HG03558 (cell line): ENCODE measurements at regions not wholly inside any gene's neighbourhood (a gene's known extent, or its start where the extent isn't known, plus 50 kb on each side); places are given as distances from the start of the nearest gene placed in this dataset.

Source experiments
- ATAC-seq: cut with Tn5 transposase; IDR thresholded peaks from one replicate; pipeline ENCODE4 v1.9.1; 2021; ENCODE audit warnings: moderate number of reproducible peaks; ENCODE audit not compliant: unreplicated experiment; ENCODE audit errors: extremely low read depth

DNA sequence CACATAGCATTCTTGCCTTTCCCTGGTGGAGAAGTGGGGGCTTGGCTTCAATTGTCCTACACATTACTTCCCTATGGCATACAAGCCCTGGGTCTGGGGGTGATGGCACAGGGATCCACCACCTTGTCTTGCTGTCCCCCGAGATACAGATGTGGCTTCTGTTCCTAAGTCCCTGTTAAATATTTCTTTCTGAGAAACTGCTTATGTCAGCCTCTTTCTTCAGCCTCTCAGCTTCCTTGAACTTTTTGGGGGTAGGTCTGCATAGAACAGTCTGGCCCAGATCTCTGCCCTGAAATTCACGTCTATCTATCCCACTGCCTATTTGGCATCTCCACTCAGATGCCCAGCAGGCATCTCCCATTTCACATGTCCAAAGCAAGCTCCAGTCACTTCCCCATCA is 177.4 kb downstream of the SCP2D1 start:
- ATAC-seq = no peak

- no peak for ATAC-seq
Measured at GRCh38 chr20:18992418-18992817, 178.8 kb downstream of the SCP2D1 start.

DNA sequence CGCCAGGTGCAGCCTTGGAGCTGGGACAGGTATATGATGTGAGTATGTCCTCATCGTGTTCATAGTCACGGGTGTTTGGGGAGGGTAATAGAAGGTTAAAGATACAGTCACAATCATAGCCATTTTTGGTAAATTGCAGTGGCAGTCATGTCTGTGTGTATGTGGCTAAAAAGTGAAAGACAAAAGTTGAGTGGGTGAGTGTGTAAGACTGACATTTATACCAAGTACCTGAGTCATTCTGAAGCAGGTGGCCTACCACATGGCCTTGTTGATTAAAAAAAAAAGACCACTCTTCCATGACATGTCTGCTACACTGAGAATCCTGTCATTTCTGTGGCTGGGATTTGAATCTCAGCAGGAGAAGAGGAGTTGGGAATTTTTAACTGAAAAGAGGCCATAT is 181.9 kb downstream of the SCP2D1 start:
- ATAC-seq = no peak

DNA sequence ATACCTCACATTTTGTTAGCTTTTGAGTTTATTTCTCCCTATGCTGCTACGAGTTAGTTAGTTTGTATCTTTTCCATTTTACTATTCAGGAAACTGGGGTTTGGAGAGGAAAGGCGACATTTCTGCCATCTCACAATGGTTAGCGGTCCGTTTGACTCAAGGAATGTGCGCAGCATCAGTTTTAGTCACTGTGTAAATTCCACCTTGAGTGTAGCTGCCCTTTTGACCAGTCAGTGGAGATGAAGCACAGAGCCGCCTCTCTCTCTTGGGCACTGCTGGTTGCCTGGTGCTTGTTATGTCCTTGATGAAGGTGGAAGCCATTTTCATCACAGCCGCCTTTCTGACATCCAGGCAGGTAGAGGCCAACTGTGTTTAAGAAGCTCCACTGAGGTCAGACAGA is 185.5 kb downstream of the SCP2D1 start:
- ATAC-seq = no peak

DNA sequence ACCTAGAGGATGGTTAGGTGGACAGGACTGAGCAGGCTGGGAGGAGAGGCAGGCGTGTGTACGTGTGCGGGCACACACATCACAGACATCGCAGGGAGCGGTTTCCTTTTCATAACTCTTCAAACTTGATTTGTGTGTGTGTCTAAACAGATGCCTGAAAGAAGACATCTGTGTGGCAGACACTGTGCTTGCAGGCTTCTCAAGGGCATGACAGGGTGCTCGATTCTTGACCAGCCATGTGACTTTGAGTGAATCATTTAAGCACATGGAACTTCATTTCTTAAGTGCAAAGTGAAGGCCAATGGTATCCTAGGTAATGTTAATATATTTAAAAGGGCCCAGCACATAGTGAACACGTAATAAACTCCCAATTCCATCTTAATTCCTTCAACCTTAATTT is 186.5 kb downstream of the SCP2D1 start:
- no peak for ATAC-seq

- no peak for ATAC-seq
Measured at GRCh38 chr20:19001177-19001576, 187.6 kb downstream of the SCP2D1 start.

DNA sequence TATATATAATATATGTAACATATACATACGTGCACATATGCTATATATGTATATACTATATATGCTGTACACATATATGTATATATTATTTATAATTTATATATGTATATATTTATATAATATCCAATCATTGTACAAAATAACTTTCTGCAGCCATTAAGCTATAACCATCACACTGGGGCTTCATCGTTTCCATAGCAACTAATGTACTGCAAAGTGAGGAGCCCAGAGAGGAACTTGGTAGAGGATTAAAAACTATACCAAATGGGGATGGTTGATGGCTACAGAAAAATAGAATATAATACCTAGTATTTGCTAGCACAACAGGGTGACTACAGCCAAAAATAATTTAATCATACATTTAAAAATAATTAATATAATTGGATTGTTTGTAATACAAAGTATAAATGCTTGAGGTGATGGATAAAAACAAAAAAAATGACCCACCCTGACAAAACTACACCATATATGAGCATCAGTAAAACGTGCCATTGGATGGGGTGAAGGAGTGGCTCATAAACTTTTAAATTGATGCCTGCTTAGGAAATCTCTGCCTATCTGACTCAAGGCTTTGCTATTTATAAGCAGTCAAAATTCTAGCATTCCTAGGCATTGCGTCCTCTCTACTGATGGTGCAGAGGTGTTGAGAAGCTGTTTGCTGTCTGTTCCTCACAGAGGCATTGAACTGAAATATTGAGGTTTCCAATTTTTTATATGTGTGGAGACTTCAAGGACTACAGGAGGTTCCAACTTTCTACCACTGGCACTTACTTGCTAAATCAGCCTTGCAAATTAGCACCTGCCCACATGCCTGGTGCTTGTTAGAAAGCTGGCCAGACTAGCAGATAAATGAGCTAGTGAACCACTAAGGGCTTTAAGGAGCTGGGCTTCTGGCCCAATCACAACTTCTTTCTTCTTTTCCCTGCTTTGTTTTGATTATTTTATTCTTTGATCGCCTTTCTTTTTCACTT is 190.1 kb downstream of the SCP2D1 start:
- ATAC-seq = no peak

DNA sequence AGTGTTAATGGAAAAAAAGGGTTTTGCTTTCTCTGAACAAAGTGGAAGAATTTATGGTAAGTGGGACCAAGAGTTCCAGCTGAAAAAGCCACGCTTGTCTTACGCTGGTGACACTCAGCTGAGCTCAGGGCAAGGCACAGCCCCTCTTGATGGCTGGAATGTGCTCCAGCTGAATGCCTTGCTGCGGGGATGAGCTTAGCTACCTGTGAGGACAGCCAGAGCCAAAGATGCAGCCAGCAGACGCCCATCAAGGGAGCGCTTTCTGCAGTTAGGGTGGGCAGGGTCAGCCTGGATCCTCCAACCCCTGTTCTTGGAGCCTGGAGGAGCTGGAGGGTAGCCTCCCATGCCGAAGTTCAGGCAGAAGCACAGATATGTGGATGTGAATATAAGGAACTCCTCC is 191.4 kb downstream of the SCP2D1 start:
- ATAC-seq = no peak

- no peak for ATAC-seq
Measured at GRCh38 chr20:19008497-19008896, 194.9 kb downstream of the SCP2D1 start.

DNA sequence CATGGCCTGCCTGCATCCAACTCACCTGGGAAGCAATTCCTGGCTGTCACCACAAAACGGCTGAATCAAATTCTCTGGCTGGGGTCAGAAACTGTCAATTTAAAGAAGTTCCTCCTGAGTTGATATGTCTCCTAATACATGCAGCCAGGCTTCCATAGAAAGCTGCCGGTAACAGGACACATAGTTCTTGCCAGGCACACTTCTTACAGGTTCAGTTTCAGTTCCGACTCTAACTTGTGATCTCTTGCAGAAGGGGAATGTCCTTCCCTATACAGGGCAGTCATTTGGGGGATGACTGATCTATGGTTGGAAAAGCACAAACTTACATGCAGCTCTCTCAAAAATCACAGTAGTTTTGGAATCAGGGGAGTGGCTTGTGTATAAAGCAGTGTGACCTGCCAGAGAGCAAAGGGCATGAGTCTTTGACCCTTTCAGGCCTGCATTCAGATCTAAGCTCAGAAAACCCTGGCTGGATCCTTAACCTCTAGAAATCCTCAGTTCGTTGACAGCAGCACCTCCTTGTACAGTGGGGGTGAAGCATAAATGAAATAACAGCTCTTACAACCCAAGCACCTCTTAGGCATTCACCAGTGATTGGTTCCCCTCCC is 195.6 kb downstream of the SCP2D1 start:
- ATAC-seq = no peak

DNA sequence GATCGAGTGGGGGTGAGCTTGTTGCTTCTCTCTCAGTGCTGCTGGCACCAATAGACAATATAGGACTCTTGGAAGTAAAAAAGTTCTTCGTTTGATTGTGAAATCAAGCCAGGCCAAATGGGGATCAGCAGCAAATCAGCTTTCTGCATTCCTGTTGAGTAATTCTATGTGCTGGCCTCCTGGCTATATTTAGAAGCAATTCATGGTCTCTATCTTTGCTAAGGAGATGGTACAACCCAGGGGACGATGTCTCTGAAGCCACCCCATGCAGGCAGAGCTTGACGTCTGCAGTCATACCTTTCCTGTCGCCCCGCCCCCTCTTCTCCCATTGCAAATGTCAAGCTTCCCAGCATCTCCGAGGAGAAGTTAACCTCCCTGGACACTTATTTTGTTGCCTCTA is 199.1 kb downstream of the SCP2D1 start:
- no peak for ATAC-seq

DNA sequence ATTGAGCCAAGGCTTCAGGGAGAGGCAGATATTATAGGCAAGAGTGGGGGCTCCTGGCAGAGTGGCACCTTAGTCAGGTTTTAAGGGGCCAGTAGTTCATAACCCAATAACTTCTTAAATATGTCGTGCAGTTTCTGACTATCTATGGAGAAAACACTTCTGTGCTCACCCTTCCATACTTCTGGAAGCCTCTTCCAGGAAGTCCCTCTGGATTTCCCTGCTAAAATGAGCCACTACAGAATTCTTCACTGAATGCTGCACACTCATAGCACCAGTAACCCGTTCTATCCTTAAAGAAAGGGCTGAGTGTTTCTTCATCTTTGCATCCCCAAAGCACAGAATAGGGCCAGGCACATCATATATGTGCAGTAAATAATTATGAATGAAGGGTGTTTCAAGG is 198.5 kb upstream of the SLC24A3 start:
- no peak for ATAC-seq

DNA sequence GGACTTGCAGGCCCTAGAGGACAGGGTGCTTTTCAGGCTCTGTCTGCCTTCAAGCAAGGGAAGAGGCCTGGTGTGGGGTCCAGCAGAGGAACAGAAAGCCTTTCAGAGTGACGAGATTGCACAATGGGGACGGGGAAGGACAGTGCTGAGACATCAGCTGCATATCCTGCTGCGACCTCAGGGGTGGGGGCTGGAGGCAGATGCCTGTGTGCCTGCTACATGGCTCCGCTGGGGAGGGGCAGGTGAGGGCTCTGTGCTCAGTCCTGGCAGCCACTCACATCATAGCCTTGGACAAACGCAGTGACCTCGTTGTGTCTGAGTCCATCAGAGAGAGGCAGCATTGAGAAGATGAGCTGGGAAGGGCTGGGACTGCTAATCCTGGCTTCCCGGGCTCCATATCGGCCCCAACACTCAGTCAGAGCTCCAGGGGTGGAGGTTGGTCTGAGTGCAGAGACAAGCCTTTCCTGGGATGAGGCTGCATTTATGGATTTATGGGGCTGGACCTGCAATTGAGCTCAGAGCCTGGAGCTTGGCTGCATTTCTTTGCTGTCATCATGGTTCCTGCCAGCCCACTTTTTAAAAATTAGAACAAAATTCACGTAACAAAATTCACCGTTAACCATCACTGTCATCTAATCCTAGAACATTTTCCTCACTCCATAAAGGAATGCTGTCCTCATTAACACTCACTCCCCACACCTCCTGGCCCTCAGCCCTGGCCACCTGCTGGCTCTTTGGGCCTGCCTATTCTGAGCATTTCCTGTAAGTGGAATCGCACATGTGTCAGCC is 196.9 kb upstream of the SLC24A3 start:
- no peak for ATAC-seq

DNA sequence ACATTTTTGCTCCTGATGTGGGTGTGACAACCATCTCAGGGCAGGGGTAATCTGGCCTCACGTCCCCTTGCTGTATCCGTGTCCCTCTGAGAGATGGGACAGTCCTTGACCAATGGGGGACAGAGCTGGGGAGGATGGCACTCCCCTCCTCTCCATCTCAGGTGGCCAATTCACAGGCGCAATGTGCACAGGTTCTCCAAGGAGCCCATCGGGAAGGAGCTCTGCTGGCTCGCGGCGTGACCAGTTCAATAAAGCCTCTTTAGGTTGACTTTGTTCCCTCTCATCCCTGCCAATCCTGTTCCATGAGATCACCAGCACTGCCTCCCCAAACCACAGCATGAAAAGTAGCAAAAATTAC is 196.3 kb upstream of the SLC24A3 start:
- ATAC-seq = no peak

DNA sequence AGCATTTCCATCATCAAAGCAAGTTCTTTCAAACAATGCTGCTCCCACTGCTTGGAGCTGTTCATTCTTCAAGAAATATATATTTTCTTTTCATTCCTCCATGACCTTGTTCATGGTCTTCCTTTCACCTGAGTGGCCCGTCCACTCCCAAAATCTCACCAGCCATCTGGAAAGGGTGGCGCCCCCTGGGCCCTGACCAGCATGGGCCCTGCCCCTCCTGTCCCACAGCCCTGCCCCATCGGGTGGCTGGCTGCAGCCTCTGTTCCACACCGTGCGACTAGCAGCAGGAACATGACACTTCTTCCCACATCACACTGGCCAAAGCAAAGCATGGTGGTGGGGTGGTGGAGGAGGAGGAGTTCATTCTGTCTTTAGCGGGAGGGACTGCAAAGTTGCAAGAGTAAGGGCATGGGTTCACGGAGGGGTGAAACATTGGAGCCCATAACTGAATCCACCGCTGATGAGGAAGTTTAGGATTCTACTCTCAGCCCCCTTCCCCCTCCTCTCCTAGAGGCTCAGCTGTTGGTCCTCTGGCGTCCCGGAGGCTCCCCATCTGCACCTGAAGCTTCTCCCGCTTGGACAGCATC is 195.2 kb upstream of the SLC24A3 start:
- ATAC-seq = no peak

DNA sequence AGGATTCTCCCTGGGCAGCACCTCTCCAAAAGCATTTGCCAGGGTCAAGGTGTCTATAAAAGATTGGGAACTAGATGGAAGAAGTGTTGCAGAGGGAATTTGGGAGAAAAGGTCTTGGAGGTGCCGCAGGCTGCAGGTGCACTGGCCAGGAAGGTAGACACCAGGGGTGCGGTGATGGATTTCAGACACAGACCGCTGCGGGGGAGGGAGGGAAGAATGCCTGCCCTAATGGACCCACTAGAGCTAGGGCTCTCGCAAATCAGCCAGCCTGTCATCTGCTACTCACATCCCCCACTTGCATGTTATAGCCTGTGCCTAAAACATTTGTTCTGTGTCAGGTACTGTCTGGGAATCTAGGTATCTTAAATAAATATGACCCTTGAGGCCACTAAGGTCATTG is 193.6 kb upstream of the SLC24A3 start:
- ATAC-seq = no peak

DNA sequence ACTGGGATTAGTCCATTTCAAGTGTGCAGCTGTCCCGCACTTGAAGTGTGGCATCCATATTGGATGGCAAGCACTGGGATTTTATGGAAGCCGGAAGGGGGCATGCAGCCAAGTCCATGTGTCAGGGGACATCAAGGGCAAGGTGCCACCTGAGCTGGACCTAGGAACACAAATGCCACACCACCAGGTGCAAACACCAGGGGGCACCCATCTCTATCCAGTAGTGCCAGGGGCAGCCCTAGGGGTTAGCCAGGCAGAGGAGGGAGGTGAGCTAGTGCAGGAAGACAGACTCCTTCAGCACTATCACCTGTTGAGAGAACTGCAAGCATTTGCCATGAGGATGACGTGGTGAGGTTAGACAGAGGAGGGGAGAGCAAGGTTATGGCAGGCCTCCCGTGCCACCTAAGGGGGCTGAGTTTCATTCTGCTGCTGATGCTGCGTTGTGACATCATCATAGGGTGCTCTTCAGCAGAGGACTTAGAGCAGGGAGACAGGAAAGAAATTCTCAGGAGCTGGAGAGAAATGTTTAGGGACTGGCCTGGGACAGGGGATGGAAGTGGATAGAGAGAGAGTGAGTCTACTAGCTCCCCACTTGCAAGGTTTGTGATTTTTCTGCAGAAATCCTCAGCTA is 192.6 kb upstream of the SLC24A3 start:
- no peak for ATAC-seq

GRCh38 chr20:19021406-19022117 is 190.9 kb upstream of the SLC24A3 start:
- ATAC-seq = no peak

DNA sequence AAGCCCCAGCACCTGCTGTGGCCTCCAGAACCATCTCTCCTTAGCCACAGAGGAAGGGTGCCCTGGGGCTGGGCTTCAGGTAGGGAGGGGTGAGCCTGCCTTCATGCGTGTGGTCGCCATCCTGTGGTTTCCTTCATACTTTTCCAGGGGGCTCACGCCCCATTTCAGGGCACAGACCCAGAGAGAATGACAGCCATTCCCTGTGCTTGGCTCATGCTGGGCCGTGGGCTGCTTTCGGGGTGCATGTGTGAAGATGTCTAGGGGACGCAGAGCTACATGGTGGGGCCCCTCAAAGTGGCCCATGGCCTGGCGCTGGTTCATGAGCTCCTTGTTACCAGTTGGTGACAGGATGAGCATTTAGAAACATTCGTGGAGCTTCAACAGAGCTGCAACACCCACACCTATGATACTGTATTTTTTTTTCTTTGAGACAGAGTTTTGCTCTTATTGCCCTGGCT is 190.3 kb upstream of the SLC24A3 start:
- no peak for ATAC-seq
